HEK293 (cell line): ENCODE measurements at regions not wholly inside any gene's neighbourhood (a gene's known extent, or its start where the extent isn't known, plus 50 kb on each side); places are given as distances from the start of the nearest gene placed in this dataset.

Experiments used
- CTCF ChIP-seq: fragments of 450-650 bp; formaldehyde crosslinking; IDR thresholded peaks from 2 replicates; pipeline ENCODE4 v1.5.1; 2016; ENCODE audit warnings: missing biosample characterization, missing genetic modification characterization
- HOXA7 ChIP-seq: sonication (generic); formaldehyde crosslinking; IDR thresholded peaks from 2 replicates; pipeline ENCODE4 v1.8.1; 2022; ENCODE audit warnings: missing genetic modification reagents, borderline replicate concordance
- MYNN ChIP-seq: fragments of 450-650 bp; formaldehyde crosslinking; IDR thresholded peaks from 2 replicates; pipeline ENCODE4 v1.5.1; 2016; ENCODE audit warnings: missing biosample characterization, missing genetic modification characterization, borderline replicate concordance
- PBX3 ChIP-seq: sonication (generic); formaldehyde crosslinking; IDR thresholded peaks from 2 replicates; pipeline ENCODE4 v1.8.1; 2022; ENCODE audit warnings: mild to moderate bottlenecking, moderate library complexity, missing genetic modification reagents
- ZFP41 ChIP-seq: fragments of 450-650 bp; formaldehyde crosslinking; IDR thresholded peaks from 2 replicates; pipeline ENCODE4 v1.5.1; 2016; ENCODE audit warnings: missing biosample characterization, missing genetic modification characterization, borderline replicate concordance
- ZNF23 ChIP-seq: fragments of 450-650 bp; formaldehyde crosslinking; IDR thresholded peaks from 2 replicates; pipeline ENCODE4 v1.5.1; 2016; ENCODE audit warnings: missing biosample characterization, missing genetic modification characterization, borderline replicate concordance
- ZNF660 ChIP-seq: fragments of 450-650 bp; IDR thresholded peaks from 2 replicates; pipeline ENCODE4 v1.5.1; 2018; ENCODE audit warnings: missing biosample characterization, mild to moderate bottlenecking, missing genetic modification characterization

DNA sequence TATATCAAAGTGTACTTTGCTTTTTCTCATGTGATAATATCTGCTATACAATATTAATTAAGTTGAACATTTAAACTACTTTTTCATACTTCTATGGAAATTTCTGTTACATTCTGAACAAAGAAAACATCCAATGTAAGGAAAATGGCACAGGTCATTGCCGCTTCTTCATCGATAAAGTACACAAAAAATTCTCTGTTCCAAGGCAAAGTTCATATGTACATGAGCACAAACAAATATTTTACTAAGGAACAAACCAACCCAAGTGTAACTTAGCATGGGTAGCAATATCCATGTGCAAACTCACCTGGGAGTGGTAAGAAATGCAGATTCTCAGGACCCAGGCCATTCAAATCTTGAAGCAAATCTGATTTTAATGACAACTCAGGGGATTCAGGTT, 139.8 kb downstream of the TMEM161B start:
- TF ChIP-seq HOXA7 (no peak), ZNF660 (no peak), ZFP41 (tag by site-specific recombination) (no peak), ZNF23 (tag by site-specific recombination) (no peak), MYNN (tag by site-specific recombination) (no peak), PBX3 (CRISPR knock-in tag) (no peak), CTCF (tag by site-specific recombination) (no peak)
